ENCODE measurements at regions not wholly inside any gene's neighbourhood (a gene's known extent, or its start where the extent isn't known, plus 50 kb on each side); places are given as distances from the start of the nearest gene placed in this dataset.

DNA sequence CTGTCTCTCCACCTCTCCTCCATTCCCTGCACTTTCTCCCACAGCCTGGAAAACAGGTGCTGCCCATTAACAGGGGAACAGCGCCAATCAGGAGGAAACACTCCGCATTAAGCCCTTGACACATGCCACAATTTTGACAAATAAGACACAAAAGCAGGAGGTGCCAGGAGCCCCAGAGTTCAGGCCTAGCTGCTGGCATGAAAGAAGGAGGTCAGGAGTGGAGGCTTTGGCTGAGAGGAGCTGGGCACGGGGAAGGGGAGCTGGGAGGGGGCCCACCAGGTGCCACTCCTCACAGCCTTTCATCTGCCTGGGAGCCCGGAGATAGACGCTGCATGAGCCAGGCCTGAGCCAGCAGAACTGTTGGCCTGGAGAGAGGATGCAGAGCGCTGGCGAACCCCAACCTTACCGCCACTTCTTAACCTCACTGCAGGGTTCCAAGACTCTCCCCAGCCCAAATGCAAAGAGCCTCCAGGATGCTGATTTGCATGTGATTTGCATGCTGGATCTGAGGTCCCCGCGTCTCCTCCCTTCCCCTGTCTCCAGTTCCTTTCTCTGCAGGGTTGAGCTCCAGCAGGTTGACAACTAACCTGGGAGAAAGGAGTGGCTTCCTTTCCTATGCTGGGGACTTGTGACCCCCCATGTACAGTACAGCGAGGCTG is 139.8 kb upstream of the SDK2 start (continued):
- TF ChIP-seq, protein P1, sequence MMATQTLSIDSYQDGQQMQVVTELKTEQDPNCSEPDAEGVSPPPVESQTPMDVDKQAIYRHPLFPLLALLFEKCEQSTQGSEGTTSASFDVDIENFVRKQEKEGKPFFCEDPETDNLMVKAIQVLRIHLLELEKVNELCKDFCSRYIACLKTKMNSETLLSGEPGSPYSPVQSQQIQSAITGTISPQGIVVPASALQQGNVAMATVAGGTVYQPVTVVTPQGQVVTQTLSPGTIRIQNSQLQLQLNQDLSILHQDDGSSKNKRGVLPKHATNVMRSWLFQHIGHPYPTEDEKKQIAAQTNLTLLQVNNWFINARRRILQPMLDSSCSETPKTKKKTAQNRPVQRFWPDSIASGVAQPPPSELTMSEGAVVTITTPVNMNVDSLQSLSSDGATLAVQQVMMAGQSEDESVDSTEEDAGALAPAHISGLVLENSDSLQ (IDR thresholded peaks at IDR 0.05): no peak
- TF ChIP-seq, protein P2, sequence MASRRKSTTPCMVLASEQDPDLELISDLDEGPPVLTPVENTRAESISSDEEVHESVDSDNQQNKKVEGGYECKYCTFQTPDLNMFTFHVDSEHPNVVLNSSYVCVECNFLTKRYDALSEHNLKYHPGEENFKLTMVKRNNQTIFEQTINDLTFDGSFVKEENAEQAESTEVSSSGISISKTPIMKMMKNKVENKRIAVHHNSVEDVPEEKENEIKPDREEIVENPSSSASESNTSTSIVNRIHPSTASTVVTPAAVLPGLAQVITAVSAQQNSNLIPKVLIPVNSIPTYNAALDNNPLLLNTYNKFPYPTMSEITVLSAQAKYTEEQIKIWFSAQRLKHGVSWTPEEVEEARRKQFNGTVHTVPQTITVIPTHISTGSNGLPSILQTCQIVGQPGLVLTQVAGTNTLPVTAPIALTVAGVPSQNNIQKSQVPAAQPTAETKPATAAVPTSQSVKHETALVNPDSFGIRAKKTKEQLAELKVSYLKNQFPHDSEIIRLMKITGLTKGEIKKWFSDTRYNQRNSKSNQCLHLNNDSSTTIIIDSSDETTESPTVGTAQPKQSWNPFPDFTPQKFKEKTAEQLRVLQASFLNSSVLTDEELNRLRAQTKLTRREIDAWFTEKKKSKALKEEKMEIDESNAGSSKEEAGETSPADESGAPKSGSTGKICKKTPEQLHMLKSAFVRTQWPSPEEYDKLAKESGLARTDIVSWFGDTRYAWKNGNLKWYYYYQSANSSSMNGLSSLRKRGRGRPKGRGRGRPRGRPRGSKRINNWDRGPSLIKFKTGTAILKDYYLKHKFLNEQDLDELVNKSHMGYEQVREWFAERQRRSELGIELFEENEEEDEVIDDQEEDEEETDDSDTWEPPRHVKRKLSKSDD (conservative IDR thresholded peaks at IDR 0.05; ENCODE audit: low read length): no peak
- no peak for TF ChIP-seq TCFL5 (CRISPR knock-in tag; conservative IDR thresholded peaks at IDR 0.05)
- TF ChIP-seq ZNF217 (CRISPR knock-in tag; IDR thresholded peaks at IDR 0.05): no peak

GRCh38 chr17:73785496-73785895 is 141.3 kb upstream of the SDK2 start:
- POLR2A ChIA-PET: interaction anchor here (1.3 to 2.0 kb wide), 2 partner anchors 10 to 14 kb away, joined by 3 to 4 read pairs; no protein-coding TSS in a partner anchor
- Histone ChIP-seq H3K9ac (ENCODE audit: insufficient read depth in 1 of 2, low read depth in 2 of 2, low read length in 2 of 2) (no peak overlapping the region), H3K4me1 (replicated peaks in 1 of 2; ENCODE audit: control insufficient read depth in 2 of 2, insufficient read depth in 2 of 2, low read length in 2 of 2) (no peaks in the 10 kb centered on the region), H3K36me3 (ENCODE audit: control insufficient read depth, insufficient read depth, low read length) (no peaks in the 10 kb centered on the region), H3K27me3 (ENCODE audit: control insufficient read depth in 2 of 2, insufficient read depth in 2 of 2, low read length in 2 of 2) (peaks cover 0 to 27% of the 10 kb centered on the region in 2 experiments; a peak in 2 of 5 replicates), H2AFZ (ENCODE audit: low read depth, low read length) (no peak overlapping the region), H3K9me3 (replicated peaks; ENCODE audit: control insufficient read depth, insufficient read depth, low read depth, low read length) (no peaks in the 10 kb centered on the region), H3K27ac (ENCODE audit: extremely low read depth, low read depth, low read length) (no peak overlapping the region), H3K9me1 (ENCODE audit: control insufficient read depth, insufficient read depth, low read length) (no peaks in the 10 kb centered on the region), H3K4me3 (no peak overlapping the region), H4K20me1 (replicated peaks; ENCODE audit: control insufficient read depth, insufficient read depth, low read length) (peaks cover 9% of the 10 kb centered on the region; the same call in 1 of the 2 replicates), H3K4me2 (ENCODE audit: insufficient read depth, low read length) (no peak overlapping the region), H3K79me2 (ENCODE audit: control insufficient read depth, insufficient read depth, low read length) (no peaks in the 10 kb centered on the region)
- no peak for FAIRE-seq
- DNase-seq (ENCODE audit: extremely low read depth in 1 of 4, low spot score in 3 of 4): peak in 1 of 4 experiments; percentile 17
- WGBS (ENCODE audit: insufficient coverage, low coverage, missing lambda C conversion rate): 0% methylated on average over 7 of the region's 12 CpGs
- in situ Hi-C loops (cut with MboI): no loop called here
- no TSS peak for BruUV-seq (replicated peaks)
- no peak for ATAC-seq
- intact Hi-C loops (cut with micrococcal nuclease): loop anchor here (10.0 kb wide), 1 partner anchor 361 kb away; no protein-coding TSS in a partner anchor
- CTCF ChIA-PET (ENCODE audit: low intra/inter-chr PET ratio): no interaction called here
- no peak for TF ChIP-seq SLC30A9 (CRISPR knock-in tag; IDR thresholded peaks at IDR 0.05)
- TF ChIP-seq, protein P3, sequence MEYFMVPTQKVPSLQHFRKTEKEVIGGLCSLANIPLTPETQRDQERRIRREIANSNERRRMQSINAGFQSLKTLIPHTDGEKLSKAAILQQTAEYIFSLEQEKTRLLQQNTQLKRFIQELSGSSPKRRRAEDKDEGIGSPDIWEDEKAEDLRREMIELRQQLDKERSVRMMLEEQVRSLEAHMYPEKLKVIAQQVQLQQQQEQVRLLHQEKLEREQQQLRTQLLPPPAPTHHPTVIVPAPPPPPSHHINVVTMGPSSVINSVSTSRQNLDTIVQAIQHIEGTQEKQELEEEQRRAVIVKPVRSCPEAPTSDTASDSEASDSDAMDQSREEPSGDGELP (CRISPR knock-in tag; IDR thresholded peaks at IDR 0.05; ENCODE audit: borderline replicate concordance): peak; percentile 64; the same call in 1 of the 2 replicates
- TF ChIP-seq, protein P4, sequence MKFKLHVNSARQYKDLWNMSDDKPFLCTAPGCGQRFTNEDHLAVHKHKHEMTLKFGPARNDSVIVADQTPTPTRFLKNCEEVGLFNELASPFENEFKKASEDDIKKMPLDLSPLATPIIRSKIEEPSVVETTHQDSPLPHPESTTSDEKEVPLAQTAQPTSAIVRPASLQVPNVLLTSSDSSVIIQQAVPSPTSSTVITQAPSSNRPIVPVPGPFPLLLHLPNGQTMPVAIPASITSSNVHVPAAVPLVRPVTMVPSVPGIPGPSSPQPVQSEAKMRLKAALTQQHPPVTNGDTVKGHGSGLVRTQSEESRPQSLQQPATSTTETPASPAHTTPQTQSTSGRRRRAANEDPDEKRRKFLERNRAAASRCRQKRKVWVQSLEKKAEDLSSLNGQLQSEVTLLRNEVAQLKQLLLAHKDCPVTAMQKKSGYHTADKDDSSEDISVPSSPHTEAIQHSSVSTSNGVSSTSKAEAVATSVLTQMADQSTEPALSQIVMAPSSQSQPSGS (CRISPR knock-in tag; IDR thresholded peaks at IDR 0.05): no peak
- no peak for TF ChIP-seq SIN3B (IDR thresholded peaks at IDR 0.05; ENCODE audit: low read depth)
- TF ChIP-seq CBFA2T3 (IDR thresholded peaks at IDR 0.05): peak; percentile 42
- TF ChIP-seq TCF3 (CRISPR knock-in tag; IDR thresholded peaks at IDR 0.05): peak; percentile 36; the same call in 1 of the 2 replicates
- no peak for TF ChIP-seq HDAC1 (IDR thresholded peaks at IDR 0.05)
